CD14-positive monocyte (primary cell): ENCODE measurements at regions not wholly inside any gene's neighbourhood (a gene's known extent, or its start where the extent isn't known, plus 50 kb on each side); places are given as distances from the start of the nearest gene placed in this dataset.

Experiments
- DNase-seq, 3 donors: peaks; one replicate each; pipeline ENCODE4 v3.0.0-alpha.2; 2011 to 2022
- H2AFZ ChIP-seq: 2 replicates; pipeline ENCODE4 v1.6.0; 2012; ENCODE audit warnings: mild to moderate bottlenecking, low read depth, low read length, inconsistent platforms; ENCODE audit not compliant: insufficient read depth, poor library complexity, severe bottlenecking
- H3K27ac ChIP-seq, 2 donors: 1 replicate in 1 of 2; 2 replicates in 1 of 2; pipeline ENCODE4 v1.5.1; 2012 to 2013; ENCODE audit warnings: low read length in 2 of 2, control low read depth in 1 of 2, inconsistent platforms in 1 of 2, low read depth in 1 of 2, mild to moderate bottlenecking in 1 of 2
- H3K27me3 ChIP-seq, 2 donors: one replicate each; pipeline versions ENCODE4 v1.6.0 to v1.6.1; 2011 to 2013; ENCODE audit warnings: low read length in 2 of 2; ENCODE audit not compliant: control insufficient read depth in 2 of 2, insufficient read depth in 2 of 2
- H3K36me3 ChIP-seq, 2 donors: replicated peaks in 1 of 2; 1 replicate in 1 of 2; 2 replicates in 1 of 2; pipeline versions ENCODE4 v1.5.1 to v1.6.1; 2012 to 2013; ENCODE audit warnings: low read length in 2 of 2, control low read depth in 1 of 2, inconsistent platforms in 1 of 2, mild to moderate bottlenecking in 1 of 2; ENCODE audit not compliant: insufficient read depth in 2 of 2, control insufficient read depth in 1 of 2
- H3K4me1 ChIP-seq, 2 donors: 1 replicate in 1 of 2; 2 replicates in 1 of 2; pipeline versions ENCODE4 v1.5.1 to v1.6.1; 2012 to 2013; ENCODE audit warnings: low read length in 2 of 2, control low read depth in 1 of 2, inconsistent platforms in 1 of 2, mild to moderate bottlenecking in 1 of 2, moderate library complexity in 1 of 2; ENCODE audit not compliant: insufficient read depth in 2 of 2, control insufficient read depth in 1 of 2
- H3K4me2 ChIP-seq: replicated peaks from 2 replicates; pipeline ENCODE3; 2012; ENCODE audit warnings: low read length, moderate library complexity, mild to moderate bottlenecking; ENCODE audit not compliant: poor library complexity, severe bottlenecking; ENCODE audit errors: extremely low read depth
- H3K4me3 ChIP-seq, 3 experiments: fragments of 200-600 bp in 1 of 3; sonication (generic) in 1 of 3; replicated peaks in 1 of 3; 1 replicate in 2 of 3; 2 replicates in 1 of 3; pipeline ENCODE4 v1.5.1; 2011 to 2013; ENCODE audit warnings: low read length in 3 of 3, mild to moderate bottlenecking in 3 of 3, control low read depth in 2 of 3, low read depth in 2 of 3, inconsistent platforms in 1 of 3, moderate library complexity in 1 of 3
- H3K79me2 ChIP-seq: 2 replicates; pipeline ENCODE4 v1.6.0; 2012; ENCODE audit warnings: mild to moderate bottlenecking, control low read depth, inconsistent platforms, low read length, moderate library complexity; ENCODE audit not compliant: insufficient read depth
- H3K9ac ChIP-seq: 2 replicates; pipeline ENCODE4 v1.6.0; 2017; ENCODE audit warnings: low read length, mild to moderate bottlenecking; ENCODE audit not compliant: insufficient read depth, poor library complexity, severe bottlenecking
- H3K9me3 ChIP-seq, 2 donors: replicated peaks in 1 of 2; 1 replicate in 1 of 2; 2 replicates in 1 of 2; pipeline versions ENCODE4 v1.5.1 to v1.6.1; 2012 to 2013; ENCODE audit warnings: low read length in 2 of 2, control low read depth in 1 of 2; ENCODE audit not compliant: control insufficient read depth in 1 of 2, insufficient read depth in 1 of 2
- H4K20me1 ChIP-seq: 2 replicates; pipeline ENCODE4 v1.6.0; 2012; ENCODE audit warnings: mild to moderate bottlenecking, low read length, control low read depth, moderate library complexity; ENCODE audit not compliant: insufficient read depth
- H3K27ac Mint-ChIP-seq, 7 donors: one replicate each; pipeline ENCODE4 v1.8.0; 2020; ENCODE audit warnings: mild to moderate bottlenecking in 7 of 7, mixed read lengths in 7 of 7, moderate library complexity in 6 of 7, inconsistent platforms in 2 of 7
- H3K27me3 Mint-ChIP-seq, 3 donors: one replicate each; pipeline ENCODE4 v1.8.0; 2021 to 2022; ENCODE audit warnings: low read depth in 3 of 3, mild to moderate bottlenecking in 3 of 3, mixed read lengths in 3 of 3, moderate library complexity in 3 of 3, inconsistent platforms in 1 of 3
- H3K36me3 Mint-ChIP-seq, 2 donors: one replicate each; pipeline ENCODE4 v1.8.0; 2020; ENCODE audit warnings: mixed read lengths in 2 of 2, inconsistent platforms in 1 of 2, mild to moderate bottlenecking in 1 of 2
- H3K4me1 Mint-ChIP-seq: one replicate; pipeline ENCODE4 v1.8.0; 2020; ENCODE audit warnings: mild to moderate bottlenecking, mixed read lengths
- H3K4me3 Mint-ChIP-seq, 2 donors: one replicate each; pipeline ENCODE4 v1.8.0; 2020; ENCODE audit warnings: mild to moderate bottlenecking in 2 of 2, mixed read lengths in 2 of 2, moderate library complexity in 1 of 2
- H3K9me3 Mint-ChIP-seq, 7 donors: one replicate each; pipeline ENCODE4 v1.8.0; 2020 to 2022; ENCODE audit warnings: mixed read lengths in 7 of 7, mild to moderate bottlenecking in 6 of 7, moderate library complexity in 6 of 7, inconsistent platforms in 2 of 7
- WGBS: methylation state at CpG from one replicate; pipeline ENCODE4 v1.1.5; 2013; ENCODE audit warnings: missing lambda C conversion rate; ENCODE audit not compliant: insufficient coverage; 5-methylcytosine and 5-hydroxymethylcytosine counted together
- intact Hi-C, 2 donors: fragments of 100-400 bp; cut with micrococcal nuclease; formaldehyde crosslinking; loops; one replicate each; pipeline versions ENCODE4 v1.15.0 to v1.15.1; 2023
- TF ChIP-seq, protein P1 (sequence below): fragments of 200-600 bp; IDR thresholded peaks from one replicate; pipeline ENCODE4 v1.8.0; 2022; ENCODE audit warnings: antibody characterized with exemption, mild to moderate bottlenecking

DNA sequence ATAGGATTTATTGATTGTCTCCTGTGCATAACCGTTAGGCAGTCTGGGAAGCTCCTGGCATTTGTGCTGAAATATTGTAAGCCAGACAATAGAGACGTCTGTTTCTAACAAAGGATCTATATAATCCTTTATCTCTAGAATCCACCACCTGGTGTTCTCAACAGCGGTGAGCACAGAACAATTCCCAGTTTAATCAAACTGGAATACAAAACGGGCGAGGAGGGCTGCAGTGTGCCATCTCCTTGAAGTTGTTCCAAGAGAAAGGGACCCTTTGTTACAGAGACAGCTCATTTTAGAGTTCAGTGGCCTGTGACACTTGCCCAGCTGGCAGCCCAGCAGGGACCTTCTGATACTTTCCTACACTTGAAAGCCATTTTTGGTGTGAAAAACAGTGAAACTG is 162.8 kb upstream of the IVNS1ABP start:
- no peak overlapping the region for H3K27ac Mint-ChIP-seq
- Histone ChIP-seq H3K79me2 (no peaks in the 10 kb centered on the region), H3K4me2 (no peak overlapping the region), H2AFZ (no peak overlapping the region), H3K27me3 (no peaks in the 10 kb centered on the region), H3K27ac (no peak overlapping the region), H3K9me3 (no peaks in the 10 kb centered on the region), H3K9ac (no peak overlapping the region), H3K36me3 (no peaks in the 10 kb centered on the region), H3K4me3 (no peak overlapping the region), H4K20me1 (no peaks in the 10 kb centered on the region), H3K4me1 (peaks cover 15 to 27% of the 10 kb centered on the region in 2 donors)
- H3K4me3 Mint-ChIP-seq = no peak overlapping the region
- peaks cover 21% of the 10 kb centered on the region for H3K4me1 Mint-ChIP-seq
- TF ChIP-seq, protein P1, sequence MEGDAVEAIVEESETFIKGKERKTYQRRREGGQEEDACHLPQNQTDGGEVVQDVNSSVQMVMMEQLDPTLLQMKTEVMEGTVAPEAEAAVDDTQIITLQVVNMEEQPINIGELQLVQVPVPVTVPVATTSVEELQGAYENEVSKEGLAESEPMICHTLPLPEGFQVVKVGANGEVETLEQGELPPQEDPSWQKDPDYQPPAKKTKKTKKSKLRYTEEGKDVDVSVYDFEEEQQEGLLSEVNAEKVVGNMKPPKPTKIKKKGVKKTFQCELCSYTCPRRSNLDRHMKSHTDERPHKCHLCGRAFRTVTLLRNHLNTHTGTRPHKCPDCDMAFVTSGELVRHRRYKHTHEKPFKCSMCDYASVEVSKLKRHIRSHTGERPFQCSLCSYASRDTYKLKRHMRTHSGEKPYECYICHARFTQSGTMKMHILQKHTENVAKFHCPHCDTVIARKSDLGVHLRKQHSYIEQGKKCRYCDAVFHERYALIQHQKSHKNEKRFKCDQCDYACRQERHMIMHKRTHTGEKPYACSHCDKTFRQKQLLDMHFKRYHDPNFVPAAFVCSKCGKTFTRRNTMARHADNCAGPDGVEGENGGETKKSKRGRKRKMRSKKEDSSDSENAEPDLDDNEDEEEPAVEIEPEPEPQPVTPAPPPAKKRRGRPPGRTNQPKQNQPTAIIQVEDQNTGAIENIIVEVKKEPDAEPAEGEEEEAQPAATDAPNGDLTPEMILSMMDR = no peak
- peaks cover 0 to 3% (median 0%) of the 10 kb centered on the region in 7 donors for H3K9me3 Mint-ChIP-seq
- WGBS = 100% methylated on average over 5 of the region's 5 CpGs
- intact Hi-C loops = loop anchor here in 1 of 2 donors (10.0 kb wide), 1 partner anchor 75 kb away; no protein-coding TSS in a partner anchor
- H3K27me3 Mint-ChIP-seq = peaks cover 0 to 3% (median 0%) of the 10 kb centered on the region in 3 donors
- DNase-seq = no peak
- H3K36me3 Mint-ChIP-seq = no peaks in the 10 kb centered on the region

DNA sequence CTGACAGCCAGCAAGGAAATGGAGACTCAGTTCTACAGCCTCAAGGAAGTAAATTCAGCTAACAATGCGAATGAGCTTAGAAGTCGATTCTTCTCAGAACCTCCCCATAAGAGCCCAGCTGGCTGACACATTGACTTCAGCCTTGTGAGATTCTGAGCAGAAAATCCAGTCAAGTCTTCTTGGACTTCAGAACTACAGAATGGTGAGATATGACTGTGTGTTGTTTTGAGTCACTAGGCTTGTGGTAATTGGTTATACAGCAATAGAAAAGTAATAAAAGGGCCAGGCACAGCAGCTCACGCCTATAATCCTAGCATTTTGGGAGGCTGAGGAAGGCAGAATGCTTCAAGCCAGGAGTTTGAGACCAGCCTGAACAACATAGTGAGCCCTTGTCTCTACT is 161.8 kb upstream of the IVNS1ABP start:
- peaks cover 0 to 3% (median 0%) of the 10 kb centered on the region in 3 donors for H3K27me3 Mint-ChIP-seq
- H3K9ac ChIP-seq = no peak overlapping the region
- H3K4me3 Mint-ChIP-seq = no peak overlapping the region
- no peaks in the 10 kb centered on the region for H3K79me2 ChIP-seq
- no peak for DNase-seq
- intact Hi-C loops = no loop called here
- 100% methylated on average over 1 of the region's 3 CpGs for WGBS
- H3K4me2 ChIP-seq = no peak overlapping the region
- no peak overlapping the region for H2AFZ ChIP-seq
- H3K27ac ChIP-seq = no peak overlapping the region
- no peak overlapping the region for H3K27ac Mint-ChIP-seq
- H3K9me3 Mint-ChIP-seq = peaks cover 0 to 3% (median 0%) of the 10 kb centered on the region in 7 donors
- no peaks in the 10 kb centered on the region for H3K36me3 ChIP-seq
- no peaks in the 10 kb centered on the region for H4K20me1 ChIP-seq
- H3K4me3 ChIP-seq = no peak overlapping the region
- TF ChIP-seq, protein P1 = no peak
- peaks cover 12% of the 10 kb centered on the region for H3K4me1 Mint-ChIP-seq
- peaks cover 6 to 18% of the 10 kb centered on the region in 2 donors for H3K4me1 ChIP-seq
- H3K27me3 ChIP-seq = no peaks in the 10 kb centered on the region
- no peaks in the 10 kb centered on the region for H3K36me3 Mint-ChIP-seq
- no peaks in the 10 kb centered on the region for H3K9me3 ChIP-seq
